GM18520 (cell line): ENCODE measurements at regions not wholly inside any gene's neighbourhood (a gene's known extent, or its start where the extent isn't known, plus 50 kb on each side); places are given as distances from the start of the nearest gene placed in this dataset.
A peak's percentile ranks its signal among the peaks of the same experiment; 100 is the strongest.
"Not testable (repeated sequence)": the region's sequence is repeated elsewhere in the genome, so short reads cannot be mapped to it uniquely, and the experiment has no call there.

Experiments
- ATAC-seq: cut with Tn5 transposase; IDR thresholded peaks from one replicate; pipeline ENCODE4 v1.9.1; 2021; ENCODE audit not compliant: unreplicated experiment

- no peak for ATAC-seq
These were observed 213.0 kb downstream of the NKX6-1 start for GRCh38 chr4:84286048-84286447.

- no peak for ATAC-seq
These were observed 219.4 kb downstream of the NKX6-1 start for GRCh38 chr4:84279678-84280077.

- no peak for ATAC-seq
These were observed 221.2 kb downstream of the NKX6-1 start for GRCh38 chr4:84277923-84278322.

- no peak for ATAC-seq
These were observed 222.3 kb downstream of the NKX6-1 start for GRCh38 chr4:84276752-84277151.

- no peak for ATAC-seq
These were observed 229.5 kb downstream of the NKX6-1 start for GRCh38 chr4:84269536-84270044.

GRCh38 chr4:84264652-84265051 lies 234.4 kb downstream of the NKX6-1 start:
- ATAC-seq, result no peak

- no peak for ATAC-seq
These were observed 235.7 kb downstream of the NKX6-1 start for GRCh38 chr4:84263415-84263814.

- ATAC-seq, result no peak
These were observed 238.6 kb downstream of the NKX6-1 start for GRCh38 chr4:84260495-84260894.

- ATAC-seq, result peak; percentile 88
These were observed 239.9 kb downstream of the NKX6-1 start for GRCh38 chr4:84258905-84259830.

- ATAC-seq, result no peak
These were observed 244.6 kb downstream of the NKX6-1 start for GRCh38 chr4:84254537-84254936.

- ATAC-seq, result no peak
These were observed 249.6 kb downstream of the NKX6-1 start for GRCh38 chr4:84249521-84249920.

- not testable (repeated sequence) for ATAC-seq
These were observed 254.1 kb downstream of the NKX6-1 start for GRCh38 chr4:84245042-84245441.

- ATAC-seq, result not testable (repeated sequence)
These were observed 254.7 kb downstream of the NKX6-1 start for GRCh38 chr4:84244346-84244801.

GRCh38 chr4:84243685-84244084 lies 255.4 kb downstream of the NKX6-1 start:
- ATAC-seq, result no peak

GRCh38 chr4:84239278-84239845 lies 259.7 kb downstream of the NKX6-1 start:
- ATAC-seq, result no peak

- no peak for ATAC-seq
These were observed 260.6 kb downstream of the NKX6-1 start for GRCh38 chr4:84238247-84239090.

GRCh38 chr4:84237008-84237407 lies 262.1 kb downstream of the NKX6-1 start:
- ATAC-seq, result no peak

GRCh38 chr4:84235126-84235944 lies 263.8 kb downstream of the NKX6-1 start:
- ATAC-seq, result peak; percentile 100

GRCh38 chr4:84232309-84233095 lies 266.6 kb downstream of the NKX6-1 start:
- ATAC-seq, result no peak
